GM19452 (cell line): ENCODE measurements at regions not wholly inside any gene's neighbourhood (a gene's known extent, or its start where the extent isn't known, plus 50 kb on each side); places are given as distances from the start of the nearest gene placed in this dataset.
"Not testable (repeated sequence)": the region's sequence is repeated elsewhere in the genome, so short reads cannot be mapped to it uniquely, and the experiment has no call there.

Source experiments
- ATAC-seq: cut with Tn5 transposase; IDR thresholded peaks from one replicate; pipeline ENCODE4 v1.9.1; 2021; ENCODE audit not compliant: unreplicated experiment

DNA sequence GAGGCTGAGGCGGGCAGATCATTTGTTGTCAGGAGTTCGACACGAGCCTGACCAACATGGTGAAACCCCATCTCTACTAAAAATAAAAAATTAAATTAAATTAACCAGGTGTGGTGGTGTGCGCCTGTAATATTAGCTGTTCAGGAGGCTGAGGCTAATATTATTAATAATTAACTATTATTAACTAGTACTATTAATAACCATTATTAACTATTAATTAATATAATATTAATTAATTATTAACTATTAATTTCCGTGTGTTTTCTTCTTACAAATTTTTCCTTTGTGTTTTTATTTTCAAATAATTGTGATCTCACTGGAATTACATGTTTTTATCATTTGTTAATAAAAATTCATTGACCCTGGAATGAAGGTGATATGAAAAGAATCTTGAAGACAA lies 557.4 kb upstream of the ADGRB3 start:
- ATAC-seq: no peak

- ATAC-seq: no peak
These were observed 563.3 kb upstream of the ADGRB3 start for GRCh38 chr6:68071740-68072139.

- no peak for ATAC-seq
These were observed 565.0 kb upstream of the ADGRB3 start for GRCh38 chr6:68069921-68070710.

GRCh38 chr6:68059899-68060298 lies 575.2 kb upstream of the ADGRB3 start:
- no peak for ATAC-seq

DNA sequence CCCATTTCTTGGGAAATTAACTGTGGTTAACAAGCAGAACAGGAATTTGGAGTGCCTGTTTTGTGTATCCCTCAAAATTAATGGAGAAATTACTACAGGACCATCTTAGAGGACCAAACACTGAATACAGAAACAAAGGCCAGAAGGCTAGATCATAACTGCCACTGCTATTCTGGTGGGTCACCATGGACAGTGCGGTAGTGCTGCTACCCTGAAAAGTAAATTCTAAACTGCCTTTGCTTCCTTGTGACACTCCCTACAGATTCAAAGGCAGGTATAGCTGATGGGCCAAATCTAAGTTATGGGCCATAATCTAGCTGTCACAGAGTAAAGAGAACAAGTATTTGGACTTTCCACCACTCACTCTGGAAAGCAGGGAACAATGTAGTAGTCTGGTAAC lies 575.8 kb upstream of the ADGRB3 start:
- no peak for ATAC-seq

GRCh38 chr6:68056596-68056995 lies 578.5 kb upstream of the ADGRB3 start:
- ATAC-seq: not testable (repeated sequence)

DNA sequence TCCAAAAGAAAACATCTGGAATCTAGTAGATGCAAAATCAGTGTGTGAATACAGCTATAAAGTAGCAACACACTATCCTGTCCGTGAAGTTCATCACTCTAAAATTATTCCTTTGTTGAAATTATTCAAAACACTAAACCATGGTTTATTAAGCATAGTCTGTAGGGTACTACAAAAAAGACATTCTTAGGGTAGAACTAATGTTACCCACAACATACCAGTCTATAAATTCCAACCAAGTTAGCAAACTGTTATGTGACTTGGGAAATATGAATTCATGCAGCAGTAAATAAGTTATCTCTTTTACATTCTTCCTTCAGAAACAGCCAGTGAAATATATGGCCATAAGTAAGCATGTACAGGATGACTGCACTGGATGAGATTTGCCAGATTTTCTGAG lies 580.3 kb upstream of the ADGRB3 start:
- ATAC-seq: no peak

DNA sequence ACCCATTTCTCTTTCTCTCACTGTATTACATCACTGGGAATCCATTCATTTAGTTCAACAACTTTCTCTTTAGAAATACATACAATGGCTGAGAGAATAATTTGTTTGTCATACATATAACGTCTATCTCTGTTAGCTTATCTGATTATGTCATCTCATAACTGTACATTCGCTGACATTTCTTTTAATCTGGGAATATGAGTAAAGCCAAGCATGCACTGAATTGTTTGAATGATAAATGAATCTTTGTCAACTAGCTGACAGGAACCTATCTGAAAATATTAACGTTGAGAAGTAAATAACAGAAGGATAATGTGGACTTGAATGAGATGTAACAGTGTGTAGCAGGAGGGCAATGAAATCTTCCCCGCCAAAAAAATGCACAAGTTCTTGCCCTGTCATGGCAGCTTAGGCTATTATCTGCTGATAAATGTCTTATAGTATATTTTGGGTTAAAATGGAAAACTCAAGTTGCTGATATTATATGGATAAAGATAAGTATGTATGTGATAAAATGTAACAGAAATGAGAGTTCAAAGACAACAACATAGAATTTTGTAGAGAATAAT lies 581.2 kb upstream of the ADGRB3 start:
- ATAC-seq: no peak

- ATAC-seq: no peak
These were observed 582.8 kb upstream of the ADGRB3 start for GRCh38 chr6:68052234-68052633.

DNA sequence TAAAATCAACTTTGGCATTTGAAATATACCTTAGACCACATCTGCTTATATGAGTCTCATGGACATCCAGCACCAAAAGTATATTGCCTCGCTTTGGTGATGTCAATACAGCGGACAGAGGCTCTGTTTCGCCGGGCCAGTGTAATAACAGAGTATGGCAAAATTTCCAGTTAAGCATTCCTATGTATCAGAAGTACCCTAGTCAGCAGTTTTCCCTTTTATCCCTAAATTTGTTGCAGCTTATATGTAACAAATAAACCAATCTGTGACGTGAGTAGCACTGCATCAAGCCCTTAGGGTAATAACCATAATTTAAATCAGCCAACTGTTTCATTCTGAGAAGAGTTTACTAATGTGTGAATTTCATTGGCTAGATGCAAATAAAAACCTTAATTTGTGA lies 585.5 kb upstream of the ADGRB3 start:
- no peak for ATAC-seq

GRCh38 chr6:68046756-68047155 lies 588.3 kb upstream of the ADGRB3 start:
- no peak for ATAC-seq

DNA sequence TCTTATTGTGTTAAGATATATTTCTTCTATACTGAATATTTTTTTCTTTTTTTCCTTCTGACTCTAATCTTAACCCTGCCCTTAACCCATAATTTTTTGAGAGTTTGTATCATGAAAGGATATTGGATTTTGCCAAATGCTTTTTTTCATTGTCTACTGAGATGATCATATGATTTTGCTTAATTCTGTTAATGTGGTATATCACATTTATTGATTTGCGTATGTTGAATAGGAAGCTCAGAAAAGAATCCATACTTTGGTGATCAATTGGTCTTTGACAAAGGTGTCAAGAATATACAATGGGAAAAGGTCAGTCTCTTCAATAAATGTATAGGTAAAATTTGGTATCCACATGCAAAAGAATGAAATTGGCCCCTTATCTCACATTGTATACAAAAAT lies 588.8 kb upstream of the ADGRB3 start:
- no peak for ATAC-seq

DNA sequence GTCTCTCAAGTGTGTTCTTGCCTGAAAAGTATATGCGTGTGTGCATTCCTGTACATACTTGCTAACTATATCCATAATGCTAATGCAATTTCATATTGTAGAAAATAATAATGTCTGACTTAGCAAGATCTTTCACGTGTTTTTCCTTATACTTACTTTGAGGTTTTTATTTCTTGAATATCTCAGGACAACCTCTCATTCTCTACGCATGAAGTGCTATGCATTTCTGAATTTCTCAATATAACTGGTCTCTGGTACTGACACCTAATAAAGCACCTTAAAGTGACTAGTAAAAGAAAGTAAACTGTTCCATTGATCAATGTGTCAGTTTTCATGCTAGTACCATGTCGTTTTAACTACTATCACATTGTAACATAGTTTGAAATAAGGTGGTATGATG lies 589.9 kb upstream of the ADGRB3 start:
- no peak for ATAC-seq

DNA sequence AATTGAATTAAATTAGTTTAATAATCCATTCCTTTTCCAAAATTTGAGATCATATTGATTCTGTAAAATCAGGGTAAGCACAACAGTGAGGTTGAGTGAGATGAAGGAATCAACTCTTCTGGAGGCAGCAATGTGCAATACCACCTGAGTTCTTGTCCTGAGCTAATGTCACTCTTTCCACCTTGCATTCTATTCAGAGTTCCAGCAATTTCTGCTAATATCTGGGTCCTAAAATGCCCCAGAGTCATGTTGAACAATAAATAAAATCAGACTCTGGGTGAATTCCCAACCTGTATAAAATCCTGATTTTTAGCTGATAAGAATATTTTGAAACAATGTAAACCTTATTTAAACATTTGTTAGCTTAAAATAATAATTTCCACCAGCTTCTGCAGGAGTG lies 590.8 kb upstream of the ADGRB3 start:
- no peak for ATAC-seq

DNA sequence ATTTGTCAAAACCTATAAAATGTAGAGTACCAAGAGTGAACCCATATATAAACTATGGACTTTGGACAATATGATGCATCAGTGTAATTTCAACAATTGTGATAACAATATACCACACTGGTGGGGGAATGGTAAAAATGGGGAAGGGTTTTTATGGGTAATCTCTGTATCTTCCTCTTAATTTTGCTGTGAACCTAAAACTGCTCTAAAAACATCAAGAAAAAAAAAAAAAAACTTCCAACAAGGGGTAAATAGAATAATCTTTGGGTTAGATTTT lies 592.0 kb upstream of the ADGRB3 start:
- ATAC-seq: no peak

GRCh38 chr6:68042339-68043121 lies 592.6 kb upstream of the ADGRB3 start:
- ATAC-seq: no peak

DNA sequence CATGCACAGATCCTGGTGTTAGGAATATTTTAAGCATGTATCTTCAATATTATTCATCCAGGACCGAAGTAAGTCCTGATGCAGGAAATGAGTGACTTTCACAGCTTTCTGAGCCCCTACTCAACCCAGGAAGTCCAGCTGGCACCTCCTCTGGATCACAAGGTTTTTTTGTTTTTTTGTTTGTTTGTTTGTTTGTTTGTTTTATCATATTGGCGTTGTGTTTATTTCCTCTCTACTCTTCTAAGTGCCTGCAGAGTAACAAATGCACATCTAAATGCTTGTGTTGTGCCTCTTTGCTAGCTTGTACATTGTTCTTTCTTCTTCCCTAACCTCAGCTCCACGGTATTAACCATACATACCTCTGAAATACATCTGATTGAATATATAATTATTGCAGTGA lies 594.3 kb upstream of the ADGRB3 start:
- no peak for ATAC-seq

DNA sequence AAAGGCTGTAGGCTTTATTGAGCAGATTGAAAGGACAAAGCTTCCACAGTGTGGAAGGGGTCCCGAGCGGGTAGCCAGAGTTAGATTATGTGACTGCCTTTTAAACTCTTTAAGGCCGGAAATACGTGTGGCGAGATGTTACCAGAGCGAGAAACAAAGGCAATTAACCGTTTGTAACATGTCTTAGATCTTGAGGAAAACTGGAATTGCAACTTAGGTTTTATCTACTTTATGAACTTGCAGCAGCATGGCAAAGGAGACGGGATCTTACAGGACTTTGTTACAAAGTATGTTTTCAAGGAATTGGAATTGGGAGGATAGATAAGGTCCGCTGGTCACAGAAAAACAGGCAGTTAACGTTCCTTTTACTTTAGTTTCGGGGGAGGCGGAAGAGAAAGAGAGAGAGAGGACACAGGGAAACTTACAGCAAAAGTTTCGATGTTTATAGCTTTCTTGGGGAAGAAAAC lies 594.7 kb upstream of the ADGRB3 start:
- ATAC-seq: no peak

- no peak for ATAC-seq
These were observed 595.3 kb upstream of the ADGRB3 start for GRCh38 chr6:68039641-68040311.

GRCh38 chr6:68038815-68039408 lies 596.2 kb upstream of the ADGRB3 start:
- ATAC-seq: no peak

GRCh38 chr6:68032217-68032616 lies 602.9 kb upstream of the ADGRB3 start:
- no peak for ATAC-seq
